ENCODE measurements at regions not wholly inside any gene's neighbourhood (a gene's known extent, or its start where the extent isn't known, plus 50 kb on each side); places are given as distances from the start of the nearest gene placed in this dataset.
"Not testable (repeated sequence)": the region's sequence is repeated elsewhere in the genome, so short reads cannot be mapped to it uniquely, and the experiment has no call there.

DNA sequence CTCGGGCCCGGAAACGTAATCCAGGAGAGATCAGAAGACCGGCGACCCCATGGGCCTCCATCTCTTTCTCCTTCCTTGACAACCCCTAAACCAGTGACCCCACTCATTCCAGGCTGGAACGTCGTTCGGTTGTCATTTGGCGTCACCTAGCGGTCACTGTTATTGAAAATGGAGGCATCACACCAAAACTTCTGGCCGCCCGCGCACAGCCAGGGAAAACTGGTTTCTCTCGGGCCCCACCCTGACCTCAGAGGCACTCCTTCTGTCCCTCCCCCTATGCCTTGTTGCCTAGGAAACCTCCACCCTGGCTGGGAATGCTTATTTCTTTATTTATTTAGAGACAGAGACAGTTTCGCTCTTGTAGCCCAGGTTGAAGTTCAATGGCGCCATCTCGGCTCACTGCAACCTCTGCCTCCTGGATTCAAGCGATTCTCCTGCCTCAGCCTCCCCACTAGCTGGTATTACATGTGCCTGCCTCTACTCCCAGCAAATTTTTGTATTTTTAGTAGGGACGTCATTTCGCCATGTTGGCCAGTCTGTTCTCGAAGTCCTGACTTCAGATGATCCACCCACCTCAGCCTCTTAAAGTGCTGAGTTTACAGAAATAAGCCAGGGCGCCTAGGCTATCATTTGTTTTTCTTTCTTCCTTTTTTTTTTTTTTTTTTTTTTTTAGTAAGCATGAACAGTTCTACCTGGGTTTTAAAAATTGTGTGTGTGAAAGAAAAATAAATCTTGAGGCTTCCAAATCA, 2144.1 kb upstream of the TPTE start:
- not testable (repeated sequence) for FAIRE-seq; H3K4me3 ChIP-seq (ENCODE audit: low read depth in 1 of 3, low read length in 3 of 3); H3K9me3 ChIP-seq (ENCODE audit: control insufficient read depth in 2 of 2, insufficient read depth in 1 of 2, low read depth in 1 of 2, low read length in 1 of 2); H3K36me3 ChIP-seq (ENCODE audit: control insufficient read depth in 3 of 3, insufficient read depth in 2 of 3, low read depth in 1 of 3, low read length in 3 of 3); H3K4me1 ChIP-seq (ENCODE audit: control insufficient read depth in 3 of 3, insufficient read depth in 2 of 3, low read depth in 1 of 3, low read length in 2 of 3); DNase-seq; H3K27me3 ChIP-seq (ENCODE audit: control insufficient read depth in 3 of 3, insufficient read depth in 3 of 3, low read length in 3 of 3); H3K27ac ChIP-seq (ENCODE audit: low read depth in 1 of 3, low read length in 2 of 3)
- no CpG with 5 or more reads among the region's 22 CpGs for WGBS, 3 donors

GRCh38 chr21:8380419-8381079, 2140.8 kb upstream of the TPTE start:
- not testable (repeated sequence) for H3K36me3 ChIP-seq (ENCODE audit: control insufficient read depth in 3 of 3, insufficient read depth in 2 of 3, low read depth in 1 of 3, low read length in 3 of 3); FAIRE-seq; H3K27ac ChIP-seq (ENCODE audit: low read depth in 1 of 3, low read length in 2 of 3); DNase-seq; H3K27me3 ChIP-seq (ENCODE audit: control insufficient read depth in 3 of 3, insufficient read depth in 3 of 3, low read length in 3 of 3); H3K9me3 ChIP-seq (ENCODE audit: control insufficient read depth in 2 of 2, insufficient read depth in 1 of 2, low read depth in 1 of 2, low read length in 1 of 2); H3K4me1 ChIP-seq (ENCODE audit: control insufficient read depth in 3 of 3, insufficient read depth in 2 of 3, low read depth in 1 of 3, low read length in 2 of 3); H3K4me3 ChIP-seq (ENCODE audit: low read depth in 1 of 3, low read length in 3 of 3)
- WGBS, 3 donors, result no CpG with 5 or more reads among the region's 21 CpGs

- not testable (repeated sequence) for H3K9me3 ChIP-seq (ENCODE audit: control insufficient read depth in 2 of 2, insufficient read depth in 1 of 2, low read depth in 1 of 2, low read length in 1 of 2); FAIRE-seq; H3K27me3 ChIP-seq (ENCODE audit: control insufficient read depth in 3 of 3, insufficient read depth in 3 of 3, low read length in 3 of 3); H3K36me3 ChIP-seq (ENCODE audit: control insufficient read depth in 3 of 3, insufficient read depth in 2 of 3, low read depth in 1 of 3, low read length in 3 of 3); H3K4me3 ChIP-seq (ENCODE audit: low read depth in 1 of 3, low read length in 3 of 3); H3K4me1 ChIP-seq (ENCODE audit: control insufficient read depth in 3 of 3, insufficient read depth in 2 of 3, low read depth in 1 of 3, low read length in 2 of 3); H3K27ac ChIP-seq (ENCODE audit: low read depth in 1 of 3, low read length in 2 of 3); DNase-seq
- no CpG with 5 or more reads among the region's 107 CpGs for WGBS, 3 donors
Observed at GRCh38 chr21:8388169-8388939, 2133.0 kb upstream of the TPTE start.

DNA sequence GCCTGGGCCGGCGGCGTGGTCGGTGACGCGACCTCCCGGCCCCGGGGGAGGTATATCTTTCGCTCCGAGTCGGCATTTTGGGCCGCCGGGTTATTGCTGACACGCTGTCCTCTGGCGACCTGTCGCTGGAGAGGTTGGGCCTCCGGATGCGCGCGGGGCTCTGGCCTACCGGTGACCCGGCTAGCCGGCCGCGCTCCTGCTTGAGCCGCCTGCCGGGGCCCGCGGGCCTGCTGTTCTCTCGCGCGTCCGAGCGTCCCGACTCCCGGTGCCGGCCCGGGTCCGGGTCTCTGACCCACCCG, 2132.5 kb upstream of the TPTE start:
- H3K27ac ChIP-seq (ENCODE audit: low read depth in 1 of 3, low read length in 2 of 3); H3K4me1 ChIP-seq (ENCODE audit: control insufficient read depth in 3 of 3, insufficient read depth in 2 of 3, low read depth in 1 of 3, low read length in 2 of 3); H3K27me3 ChIP-seq (ENCODE audit: control insufficient read depth in 3 of 3, insufficient read depth in 3 of 3, low read length in 3 of 3); H3K4me3 ChIP-seq (ENCODE audit: low read depth in 1 of 3, low read length in 3 of 3); FAIRE-seq; H3K9me3 ChIP-seq (ENCODE audit: control insufficient read depth in 2 of 2, insufficient read depth in 1 of 2, low read depth in 1 of 2, low read length in 1 of 2); DNase-seq; H3K36me3 ChIP-seq (ENCODE audit: control insufficient read depth in 3 of 3, insufficient read depth in 2 of 3, low read depth in 1 of 3, low read length in 3 of 3): not testable (repeated sequence)
- no CpG with 5 or more reads among the region's 40 CpGs for WGBS, 3 donors

DNA sequence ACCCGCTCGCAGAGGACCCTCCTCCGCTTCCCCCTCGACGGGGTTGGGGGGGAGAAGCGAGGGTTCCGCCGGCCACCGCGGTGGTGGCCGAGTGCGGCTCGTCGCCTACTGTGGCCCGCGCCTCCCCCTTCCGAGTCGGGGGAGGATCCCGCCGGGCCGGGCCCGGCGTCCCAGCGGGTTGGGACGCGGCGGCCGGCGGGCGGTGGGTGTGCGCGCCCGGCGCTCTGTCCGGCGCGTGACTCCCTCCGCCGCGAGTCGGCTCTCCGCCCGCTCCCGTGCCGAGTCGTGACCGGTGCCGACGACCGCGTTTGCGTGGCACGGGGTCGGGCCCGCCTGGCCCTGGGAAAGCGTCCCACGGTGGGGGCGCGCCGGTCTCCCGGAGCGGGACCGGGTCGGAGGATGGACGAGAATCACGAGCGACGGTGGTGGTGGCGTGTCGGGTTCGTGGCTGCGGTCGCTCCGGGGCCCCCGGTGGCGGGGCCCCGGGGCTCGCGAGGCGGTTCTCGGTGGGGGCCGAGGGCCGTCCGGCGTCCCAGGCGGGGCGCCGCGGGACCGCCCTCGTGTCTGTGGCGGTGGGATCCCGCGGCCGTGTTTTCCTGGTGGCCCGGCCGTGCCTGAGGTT, 2130.7 kb upstream of the TPTE start:
- H3K4me3 ChIP-seq (ENCODE audit: low read depth in 1 of 3, low read length in 3 of 3); FAIRE-seq; H3K9me3 ChIP-seq (ENCODE audit: control insufficient read depth in 2 of 2, insufficient read depth in 1 of 2, low read depth in 1 of 2, low read length in 1 of 2); H3K27me3 ChIP-seq (ENCODE audit: control insufficient read depth in 3 of 3, insufficient read depth in 3 of 3, low read length in 3 of 3); H3K27ac ChIP-seq (ENCODE audit: low read depth in 1 of 3, low read length in 2 of 3); DNase-seq; H3K36me3 ChIP-seq (ENCODE audit: control insufficient read depth in 3 of 3, insufficient read depth in 2 of 3, low read depth in 1 of 3, low read length in 3 of 3); H3K4me1 ChIP-seq (ENCODE audit: control insufficient read depth in 3 of 3, insufficient read depth in 2 of 3, low read depth in 1 of 3, low read length in 2 of 3): not testable (repeated sequence)
- no CpG with 5 or more reads among the region's 97 CpGs for WGBS, 3 donors

- H3K27ac ChIP-seq (ENCODE audit: low read depth in 1 of 3, low read length in 2 of 3); FAIRE-seq; H3K36me3 ChIP-seq (ENCODE audit: control insufficient read depth in 3 of 3, insufficient read depth in 2 of 3, low read depth in 1 of 3, low read length in 3 of 3); H3K4me3 ChIP-seq (ENCODE audit: low read depth in 1 of 3, low read length in 3 of 3); DNase-seq; H3K4me1 ChIP-seq (ENCODE audit: control insufficient read depth in 3 of 3, insufficient read depth in 2 of 3, low read depth in 1 of 3, low read length in 2 of 3); H3K9me3 ChIP-seq (ENCODE audit: control insufficient read depth in 2 of 2, insufficient read depth in 1 of 2, low read depth in 1 of 2, low read length in 1 of 2); H3K27me3 ChIP-seq (ENCODE audit: control insufficient read depth in 3 of 3, insufficient read depth in 3 of 3, low read length in 3 of 3): not testable (repeated sequence)
- no CpG with 5 or more reads among the region's 59 CpGs for WGBS, 3 donors
Observed at GRCh38 chr21:8394380-8394779, 2127.0 kb upstream of the TPTE start.

- H3K4me1 ChIP-seq (ENCODE audit: control insufficient read depth in 3 of 3, insufficient read depth in 2 of 3, low read depth in 1 of 3, low read length in 2 of 3); H3K9me3 ChIP-seq (ENCODE audit: control insufficient read depth in 2 of 2, insufficient read depth in 1 of 2, low read depth in 1 of 2, low read length in 1 of 2); H3K27ac ChIP-seq (ENCODE audit: low read depth in 1 of 3, low read length in 2 of 3); FAIRE-seq; H3K36me3 ChIP-seq (ENCODE audit: control insufficient read depth in 3 of 3, insufficient read depth in 2 of 3, low read depth in 1 of 3, low read length in 3 of 3); H3K4me3 ChIP-seq (ENCODE audit: low read depth in 1 of 3, low read length in 3 of 3); H3K27me3 ChIP-seq (ENCODE audit: control insufficient read depth in 3 of 3, insufficient read depth in 3 of 3, low read length in 3 of 3): not testable (repeated sequence)
- DNase-seq, result peak in 1 of 2 donors; percentile 0
- WGBS, 3 donors, result no CpG with 5 or more reads among the region's 71 CpGs
Observed at GRCh38 chr21:8395992-8396391, 2125.4 kb upstream of the TPTE start.

- not testable (repeated sequence) for H3K4me3 ChIP-seq (ENCODE audit: low read depth in 1 of 3, low read length in 3 of 3); H3K36me3 ChIP-seq (ENCODE audit: control insufficient read depth in 3 of 3, insufficient read depth in 2 of 3, low read depth in 1 of 3, low read length in 3 of 3); DNase-seq; FAIRE-seq; H3K27ac ChIP-seq (ENCODE audit: low read depth in 1 of 3, low read length in 2 of 3); H3K9me3 ChIP-seq (ENCODE audit: control insufficient read depth in 2 of 2, insufficient read depth in 1 of 2, low read depth in 1 of 2, low read length in 1 of 2); H3K27me3 ChIP-seq (ENCODE audit: control insufficient read depth in 3 of 3, insufficient read depth in 3 of 3, low read length in 3 of 3); H3K4me1 ChIP-seq (ENCODE audit: control insufficient read depth in 3 of 3, insufficient read depth in 2 of 3, low read depth in 1 of 3, low read length in 2 of 3)
- no CpG with 5 or more reads among the region's 66 CpGs for WGBS, 3 donors
Observed at GRCh38 chr21:8398870-8399437, 2122.4 kb upstream of the TPTE start.
